H1 (cell line): ENCODE measurements at regions not wholly inside any gene's neighbourhood (a gene's known extent, or its start where the extent isn't known, plus 50 kb on each side); places are given as distances from the start of the nearest gene placed in this dataset.

Experiments used
- CTCF ChIA-PET: fragments of 300-600 bp; sonication (Branson Sonifier 250); formaldehyde crosslinking; loops from one replicate; lab custom pipeline; 2021; ENCODE audit not compliant: partially characterized antibody; lab: Charles Lee
- POLR2A ChIA-PET: fragments of 300-600 bp; sonication (Branson Sonifier 250); formaldehyde crosslinking; loops from one replicate; lab custom pipeline; 2021; ENCODE audit warnings: inconsistent platforms; ENCODE audit not compliant: partially characterized antibody; lab: Charles Lee
- DNase-seq, 2 experiments: peaks; one replicate each; pipeline versions ENCODE4 v3.0.0 to v3.0.0-alpha.2; 2010 to 2022; ENCODE audit warnings: low spot score in 2 of 2, low read depth in 1 of 2, mixed read lengths in 1 of 2
- FAIRE-seq: peaks from 2 replicates; lab custom pipeline; 2011; peaks lifted over from hg19 to GRCh38; lab: Jason Lieb, UNC
- H2AFZ ChIP-seq: 2 replicates; pipeline ENCODE4 v1.8.1; 2012; ENCODE audit warnings: low read length, inconsistent platforms
- H2AK5ac ChIP-seq: 2 replicates; pipeline ENCODE4 v1.6.1; 2013; ENCODE audit warnings: low read depth, low read length
- H2BK120ac ChIP-seq: replicated peaks from 2 replicates; pipeline ENCODE3; 2013; ENCODE audit warnings: low read depth, low read length, inconsistent platforms
- H2BK12ac ChIP-seq: 2 replicates; pipeline ENCODE4 v1.6.1; 2013; ENCODE audit warnings: low read depth, low read length
- H2BK15ac ChIP-seq: 2 replicates; pipeline ENCODE4 v1.6.1; 2013; ENCODE audit warnings: low read length
- H2BK20ac ChIP-seq: 2 replicates; pipeline ENCODE4 v1.6.1; 2013; ENCODE audit warnings: low read length
- H2BK5ac ChIP-seq: 2 replicates; pipeline ENCODE4 v1.6.1; 2013; ENCODE audit warnings: low read depth, low read length
- H3K14ac ChIP-seq: 2 replicates; pipeline ENCODE4 v1.6.1; 2013; ENCODE audit warnings: inconsistent platforms; ENCODE audit not compliant: insufficient read length
- H3K18ac ChIP-seq: 2 replicates; pipeline ENCODE4 v1.6.1; 2013; ENCODE audit warnings: low read length; ENCODE audit errors: extremely low read depth
- H3K23ac ChIP-seq: 2 replicates; pipeline ENCODE4 v1.6.1; 2013; ENCODE audit warnings: inconsistent platforms; ENCODE audit not compliant: insufficient read length
- H3K23me2 ChIP-seq: 2 replicates; pipeline ENCODE4 v1.6.1; 2013; ENCODE audit warnings: low read depth, low read length
- H3K27ac ChIP-seq: 2 replicates; pipeline ENCODE4 v1.6.1; 2011; ENCODE audit warnings: low read depth, low read length, inconsistent platforms
- H3K27me3 ChIP-seq, 4 experiments: replicated peaks in 1 of 4; 1 replicate in 1 of 4; 2 replicates in 3 of 4; pipeline versions ENCODE4 v1.6.1 to v1.8.1; 2011 to 2013; ENCODE audit warnings: low read length in 3 of 4, mild to moderate bottlenecking in 3 of 4, inconsistent platforms in 2 of 4, mixed read lengths in 2 of 4, moderate library complexity in 1 of 4; ENCODE audit not compliant: control insufficient read depth in 3 of 4, insufficient read depth in 3 of 4; ENCODE audit errors: extremely low read depth in 1 of 4
- H3K36me3 ChIP-seq, 4 experiments: 2 replicates each; pipeline versions ENCODE4 v1.6.1 to v1.8.1; 2011 to 2013; ENCODE audit warnings: mild to moderate bottlenecking in 4 of 4, low read length in 3 of 4, moderate library complexity in 2 of 4, control low read depth in 1 of 4, inconsistent platforms in 1 of 4; ENCODE audit not compliant: insufficient read depth in 4 of 4, control insufficient read depth in 2 of 4
- H3K4ac ChIP-seq: replicated peaks from 2 replicates; pipeline ENCODE3; 2013; ENCODE audit warnings: low read length, low read depth, mixed read lengths, inconsistent platforms; ENCODE audit not compliant: insufficient read length
- H3K4me1 ChIP-seq, 4 experiments: replicated peaks in 1 of 4; 1 replicate in 1 of 4; 2 replicates in 3 of 4; pipeline versions ENCODE4 v1.6.1 to v1.8.1; 2011 to 2013; ENCODE audit warnings: low read length in 3 of 4, inconsistent platforms in 2 of 4, mixed read lengths in 1 of 4; ENCODE audit not compliant: insufficient read depth in 4 of 4, control insufficient read depth in 3 of 4
- H3K4me2 ChIP-seq, 2 experiments: 2 replicates each; pipeline versions ENCODE4 v1.6.1 to v1.8.1; 2011 to 2013; ENCODE audit warnings: low read depth in 2 of 2, low read length in 2 of 2, control low read depth in 1 of 2, inconsistent platforms in 1 of 2, mild to moderate bottlenecking in 1 of 2; ENCODE audit not compliant: insufficient read depth in 1 of 2
- H3K4me3 ChIP-seq, 4 experiments: fragments of 200-600, 300-600 bp in 1 of 4; sonication (generic), shearing (Covaris generic), sonication (Bioruptor Twin) in 1 of 4; 2 replicates each; pipeline versions ENCODE4 v1.5.1 to v1.8.1; 2011 to 2016; ENCODE audit warnings: low read length in 4 of 4, low read depth in 3 of 4, control low read depth in 2 of 4, inconsistent platforms in 2 of 4, mild to moderate bottlenecking in 2 of 4, mixed read lengths in 1 of 4, moderate library complexity in 1 of 4; ENCODE audit not compliant: insufficient read depth in 2 of 4; ENCODE audit errors: extremely low read depth in 1 of 4
- H3K56ac ChIP-seq: replicated peaks from 2 replicates; pipeline ENCODE3; 2013; ENCODE audit warnings: low read depth, mild to moderate bottlenecking, mixed read lengths, low read length, inconsistent platforms; ENCODE audit not compliant: insufficient read length
- H3K79me1 ChIP-seq: 2 replicates; pipeline ENCODE4 v1.6.1; 2013; ENCODE audit warnings: low read depth, low read length, control low read depth
- H3K79me2 ChIP-seq, 2 experiments: 2 replicates each; pipeline versions ENCODE4 v1.6.1 to v1.8.1; 2012 to 2013; ENCODE audit warnings: low read length in 2 of 2, mild to moderate bottlenecking in 2 of 2, inconsistent platforms in 1 of 2; ENCODE audit not compliant: insufficient read depth in 2 of 2, control insufficient read depth in 1 of 2
- H3K9ac ChIP-seq, 4 experiments: replicated peaks in 1 of 4; 1 replicate in 1 of 4; 2 replicates in 3 of 4; pipeline versions ENCODE4 v1.6.1 to v1.8.1; 2011 to 2013; ENCODE audit warnings: low read depth in 3 of 4, low read length in 3 of 4, control low read depth in 2 of 4, mild to moderate bottlenecking in 2 of 4, moderate library complexity in 2 of 4, inconsistent platforms in 1 of 4; ENCODE audit errors: extremely low read depth in 1 of 4
- H3K9me3 ChIP-seq, 2 experiments: 2 replicates each; pipeline versions ENCODE4 v1.6.1 to v1.8.1; 2012 to 2013; ENCODE audit warnings: mild to moderate bottlenecking in 2 of 2, moderate library complexity in 2 of 2, control low read depth in 1 of 2, inconsistent platforms in 1 of 2, low read depth in 1 of 2, low read length in 1 of 2, mixed read lengths in 1 of 2; ENCODE audit not compliant: insufficient read depth in 2 of 2
- H4K20me1 ChIP-seq, 2 experiments: replicated peaks in 1 of 2; 2 replicates each; pipeline versions ENCODE3 to v1.8.1; 2011 to 2013; ENCODE audit warnings: inconsistent platforms in 2 of 2, low read length in 2 of 2, mild to moderate bottlenecking in 1 of 2; ENCODE audit not compliant: insufficient read depth in 2 of 2, control insufficient read depth in 1 of 2
- H4K5ac ChIP-seq: 2 replicates; pipeline ENCODE4 v1.6.1; 2013; ENCODE audit warnings: low read length, low read depth, mixed read lengths, inconsistent platforms; ENCODE audit not compliant: insufficient read length
- H4K8ac ChIP-seq: 2 replicates; pipeline ENCODE4 v1.8.0; 2013; ENCODE audit warnings: mild to moderate bottlenecking, moderate library complexity, low read length, inconsistent platforms; ENCODE audit not compliant: insufficient read depth; ENCODE audit errors: extremely low read depth
- H4K91ac ChIP-seq: replicated peaks from 2 replicates; pipeline ENCODE3; 2013; ENCODE audit warnings: low read length, mixed read lengths, inconsistent platforms; ENCODE audit not compliant: insufficient read length
- RXRA ChIP-seq: IDR thresholded peaks from 2 replicates; pipeline ENCODE4 v1.6.1; 2011; ENCODE audit warnings: low read depth, mild to moderate bottlenecking, low read length, moderate library complexity; ENCODE audit not compliant: insufficient read depth
- SAP30 ChIP-seq: fragments of 300-600 bp; sonication (generic); IDR thresholded peaks from 2 replicates; pipeline ENCODE4 v1.7.1; 2012; ENCODE audit warnings: low read length, moderate library complexity, mild to moderate bottlenecking, inconsistent platforms; ENCODE audit not compliant: insufficient read depth, insufficient replicate concordance
- TEAD4 ChIP-seq: IDR thresholded peaks from 2 replicates; pipeline ENCODE4 v1.6.1; 2012; ENCODE audit warnings: low read depth, low read length, inconsistent platforms, mixed read lengths
- WGBS, 2 experiments: shearing (Covaris generic) in 1 of 2; methylation state at CpG; one replicate each; pipeline versions ENCODE4 v1.1.6 to v1.1.7; 2013 to 2015; ENCODE audit warnings: low lambda C conversion rate in 2 of 2, mixed read lengths in 2 of 2, inconsistent platforms in 1 of 2, low coverage in 1 of 2, missing lambda C conversion rate in 1 of 2; ENCODE audit not compliant: insufficient replicate concordance in 2 of 2, insufficient coverage in 1 of 2, insufficient read length in 1 of 2; ENCODE audit errors: extremely low coverage in 1 of 2, missing lambda C conversion rate in 1 of 2; 5-methylcytosine and 5-hydroxymethylcytosine counted together

- Histone ChIP-seq H3K18ac (no peak overlapping the region), H2BK20ac (no peak overlapping the region), H4K5ac (no peak overlapping the region), H2AFZ (no peak overlapping the region), H3K4me2 (no peak overlapping the region), H3K4me1 (no peaks in the 10 kb centered on the region; a peak in 2 of 7 replicates), H3K4ac (no peak overlapping the region), H3K27ac (no peak overlapping the region), H3K4me3 (no peak overlapping the region), H2BK12ac (no peak overlapping the region), H3K79me2 (no peaks in the 10 kb centered on the region), H2BK120ac (no peak overlapping the region), H3K56ac (no peak overlapping the region), H3K23me2 (no peaks in the 10 kb centered on the region), H4K20me1 (no peaks in the 10 kb centered on the region), H3K36me3 (no peaks in the 10 kb centered on the region), H3K79me1 (no peaks in the 10 kb centered on the region), H4K8ac (no peak overlapping the region), H3K23ac (no peak overlapping the region), H3K14ac (no peak overlapping the region), H2BK15ac (no peak overlapping the region), H3K27me3 (no peaks in the 10 kb centered on the region), H2BK5ac (peak overlapping the region; percentile 17; the same call in 1 of the 2 replicates), H4K91ac (no peak overlapping the region), H2AK5ac (0 out of 2 replicates have a peak overlapping the region, but pooled peaks have one; percentile 15), H3K9ac (no peak overlapping the region), H3K9me3 (no peaks in the 10 kb centered on the region)
- WGBS, 2 experiments = 89% methylated on average over 5 of the region's 5 CpGs; no CpG with 5 or more reads in 1 of the 2 experiments
- FAIRE-seq (no peak), DNase-seq (no peak)
- ChIA-PET CTCF (interaction anchor here (0.6 to 0.9 kb wide), 3 partner anchors 73 to 927 kb away, joined by 3 to 6 read pairs (median 3); no protein-coding TSS in a partner anchor), POLR2A (interaction anchor here (0.9 kb wide), 1 partner anchor 10 kb away, joined by 3 read pairs; no protein-coding TSS in a partner anchor)
- TF ChIP-seq RXRA (no peak), SAP30 (no peak), TEAD4 (no peak)
Measured at GRCh38 chr5:34585601-34586104, 70.5 kb upstream of the RAI14 start.
